ENCODE measurements at regions not wholly inside any gene's neighbourhood (a gene's known extent, or its start where the extent isn't known, plus 50 kb on each side); places are given as distances from the start of the nearest gene placed in this dataset.

GRCh38 chr10:4219901-4220300 is 434.9 kb upstream of the KLF6 start:
- Mint-ChIP-seq H3K9me3 (ENCODE audit: low read depth) (no peaks in the 10 kb centered on the region), H3K27ac (ENCODE audit: unreplicated experiment) (no peak overlapping the region), H3K4me3 (ENCODE audit: unreplicated experiment) (no peak overlapping the region), H3K27me3 (ENCODE audit: low read depth) (no peaks in the 10 kb centered on the region), H3K36me3 (ENCODE audit: low read depth) (peaks cover 1% of the 10 kb centered on the region), H3K4me1 (ENCODE audit: low read depth) (peaks cover 5% of the 10 kb centered on the region)
- no peak for DNase-seq (ENCODE audit: low spot score)
- TF ChIP-seq, protein P1, sequence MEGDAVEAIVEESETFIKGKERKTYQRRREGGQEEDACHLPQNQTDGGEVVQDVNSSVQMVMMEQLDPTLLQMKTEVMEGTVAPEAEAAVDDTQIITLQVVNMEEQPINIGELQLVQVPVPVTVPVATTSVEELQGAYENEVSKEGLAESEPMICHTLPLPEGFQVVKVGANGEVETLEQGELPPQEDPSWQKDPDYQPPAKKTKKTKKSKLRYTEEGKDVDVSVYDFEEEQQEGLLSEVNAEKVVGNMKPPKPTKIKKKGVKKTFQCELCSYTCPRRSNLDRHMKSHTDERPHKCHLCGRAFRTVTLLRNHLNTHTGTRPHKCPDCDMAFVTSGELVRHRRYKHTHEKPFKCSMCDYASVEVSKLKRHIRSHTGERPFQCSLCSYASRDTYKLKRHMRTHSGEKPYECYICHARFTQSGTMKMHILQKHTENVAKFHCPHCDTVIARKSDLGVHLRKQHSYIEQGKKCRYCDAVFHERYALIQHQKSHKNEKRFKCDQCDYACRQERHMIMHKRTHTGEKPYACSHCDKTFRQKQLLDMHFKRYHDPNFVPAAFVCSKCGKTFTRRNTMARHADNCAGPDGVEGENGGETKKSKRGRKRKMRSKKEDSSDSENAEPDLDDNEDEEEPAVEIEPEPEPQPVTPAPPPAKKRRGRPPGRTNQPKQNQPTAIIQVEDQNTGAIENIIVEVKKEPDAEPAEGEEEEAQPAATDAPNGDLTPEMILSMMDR (IDR thresholded peaks at IDR 0.05): no peak

GRCh38 chr10:4217653-4218052 is 432.6 kb upstream of the KLF6 start:
- H3K36me3 Mint-ChIP-seq (ENCODE audit: low read depth): no peaks in the 10 kb centered on the region
- peaks cover 9% of the 10 kb centered on the region for H3K4me1 Mint-ChIP-seq (ENCODE audit: low read depth)
- no peak for DNase-seq (ENCODE audit: low spot score)
- H3K27ac Mint-ChIP-seq (ENCODE audit: unreplicated experiment): no peak overlapping the region
- TF ChIP-seq, protein P1 (IDR thresholded peaks at IDR 0.05): no peak
- no peak overlapping the region for H3K4me3 Mint-ChIP-seq (ENCODE audit: unreplicated experiment)
- no peaks in the 10 kb centered on the region for H3K27me3 Mint-ChIP-seq (ENCODE audit: low read depth)
- no peaks in the 10 kb centered on the region for H3K9me3 Mint-ChIP-seq (ENCODE audit: low read depth)

- TF ChIP-seq, protein P1 (IDR thresholded peaks at IDR 0.05): no peak
- H3K9me3 Mint-ChIP-seq (ENCODE audit: low read depth): no peaks in the 10 kb centered on the region
- H3K27me3 Mint-ChIP-seq (ENCODE audit: low read depth): no peaks in the 10 kb centered on the region
- H3K4me1 Mint-ChIP-seq (ENCODE audit: low read depth): peaks cover 13% of the 10 kb centered on the region
- H3K36me3 Mint-ChIP-seq (ENCODE audit: low read depth): no peaks in the 10 kb centered on the region
- no peak for DNase-seq (ENCODE audit: low spot score)
- no peak overlapping the region for H3K4me3 Mint-ChIP-seq (ENCODE audit: unreplicated experiment)
- H3K27ac Mint-ChIP-seq (ENCODE audit: unreplicated experiment): no peak overlapping the region
Measured at GRCh38 chr10:4217187-4217586, 432.2 kb upstream of the KLF6 start.

DNA sequence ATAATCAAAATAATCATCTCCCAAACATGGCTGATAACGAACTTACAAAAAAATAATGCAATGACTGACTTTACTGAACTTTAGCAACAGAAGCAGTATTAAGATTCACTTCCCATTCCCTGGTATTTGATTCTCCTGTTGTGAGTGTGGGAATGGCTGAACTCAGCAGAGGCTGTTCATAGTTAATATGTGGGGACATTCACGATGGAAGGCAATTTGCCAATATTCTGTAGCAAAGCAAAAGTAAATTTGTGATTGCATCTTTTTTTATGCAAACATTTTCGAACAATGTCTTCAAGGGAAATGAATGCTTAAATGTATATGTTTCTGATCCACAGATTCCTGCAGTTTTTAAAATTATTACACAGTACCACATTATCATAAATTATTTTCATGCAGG is 431.7 kb upstream of the KLF6 start:
- no peak for DNase-seq (ENCODE audit: low spot score)
- Mint-ChIP-seq H3K4me3 (ENCODE audit: unreplicated experiment) (no peak overlapping the region), H3K4me1 (ENCODE audit: low read depth) (peaks cover 16% of the 10 kb centered on the region), H3K9me3 (ENCODE audit: low read depth) (no peaks in the 10 kb centered on the region), H3K27me3 (ENCODE audit: low read depth) (no peaks in the 10 kb centered on the region), H3K27ac (ENCODE audit: unreplicated experiment) (no peak overlapping the region), H3K36me3 (ENCODE audit: low read depth) (no peaks in the 10 kb centered on the region)
- TF ChIP-seq, protein P1 (IDR thresholded peaks at IDR 0.05): no peak

GRCh38 chr10:4215963-4216575 is 431.1 kb upstream of the KLF6 start:
- Mint-ChIP-seq H3K36me3 (ENCODE audit: low read depth) (no peaks in the 10 kb centered on the region), H3K4me3 (ENCODE audit: unreplicated experiment) (no peak overlapping the region), H3K27me3 (ENCODE audit: low read depth) (no peaks in the 10 kb centered on the region), H3K4me1 (ENCODE audit: low read depth) (peaks cover 16% of the 10 kb centered on the region), H3K27ac (ENCODE audit: unreplicated experiment) (no peak overlapping the region), H3K9me3 (ENCODE audit: low read depth) (no peaks in the 10 kb centered on the region)
- DNase-seq (ENCODE audit: low spot score): no peak
- TF ChIP-seq, protein P1 (IDR thresholded peaks at IDR 0.05): no peak

All from chondrocyte (in vitro differentiated cells).